ENCODE measurements at regions not wholly inside any gene's neighbourhood (a gene's known extent, or its start where the extent isn't known, plus 50 kb on each side); places are given as distances from the start of the nearest gene placed in this dataset.

GRCh38 chr9:83182071-83182470, 119.1 kb upstream of the RASEF start:
- Histone ChIP-seq H4K20me1 (ENCODE audit: insufficient read depth, low read length) (no peaks in the 10 kb centered on the region), H3K9me3 (replicated peaks in 1 of 2; ENCODE audit: control insufficient read depth in 1 of 2, insufficient read depth in 1 of 2, low read length in 2 of 2) (no peaks in the 10 kb centered on the region), H3K4me3 (replicated peaks in 1 of 3; ENCODE audit: low read depth in 2 of 3, low read length in 3 of 3) (no peak overlapping the region), H3K27ac (ENCODE audit: low read depth in 1 of 2, low read length in 2 of 2) (no peak overlapping the region), H3K27me3 (ENCODE audit: control insufficient read depth in 2 of 2, insufficient read depth in 2 of 2, low read length in 2 of 2) (peaks cover 2 to 3% of the 10 kb centered on the region in 2 donors), H3K4me2 (replicated peaks; ENCODE audit: extremely low read depth, low read length, poor library complexity, severe bottlenecking) (no peak overlapping the region), H2AFZ (ENCODE audit: insufficient read depth, low read depth, low read length, poor library complexity, severe bottlenecking) (no peak overlapping the region), H3K36me3 (replicated peaks in 1 of 2; ENCODE audit: control insufficient read depth in 1 of 2, insufficient read depth in 2 of 2, low read length in 2 of 2) (no peaks in the 10 kb centered on the region), H3K79me2 (ENCODE audit: insufficient read depth, low read length) (no peaks in the 10 kb centered on the region), H3K9ac (ENCODE audit: insufficient read depth, low read length, poor library complexity, severe bottlenecking) (no peak overlapping the region), H3K4me1 (ENCODE audit: control insufficient read depth in 1 of 2, insufficient read depth in 2 of 2, low read length in 2 of 2) (no peaks in the 10 kb centered on the region)
- no peak overlapping the region for H3K27ac Mint-ChIP-seq
- H3K4me3 Mint-ChIP-seq = no peak overlapping the region
- no peaks in the 10 kb centered on the region for H3K4me1 Mint-ChIP-seq
- TF ChIP-seq, protein P1, sequence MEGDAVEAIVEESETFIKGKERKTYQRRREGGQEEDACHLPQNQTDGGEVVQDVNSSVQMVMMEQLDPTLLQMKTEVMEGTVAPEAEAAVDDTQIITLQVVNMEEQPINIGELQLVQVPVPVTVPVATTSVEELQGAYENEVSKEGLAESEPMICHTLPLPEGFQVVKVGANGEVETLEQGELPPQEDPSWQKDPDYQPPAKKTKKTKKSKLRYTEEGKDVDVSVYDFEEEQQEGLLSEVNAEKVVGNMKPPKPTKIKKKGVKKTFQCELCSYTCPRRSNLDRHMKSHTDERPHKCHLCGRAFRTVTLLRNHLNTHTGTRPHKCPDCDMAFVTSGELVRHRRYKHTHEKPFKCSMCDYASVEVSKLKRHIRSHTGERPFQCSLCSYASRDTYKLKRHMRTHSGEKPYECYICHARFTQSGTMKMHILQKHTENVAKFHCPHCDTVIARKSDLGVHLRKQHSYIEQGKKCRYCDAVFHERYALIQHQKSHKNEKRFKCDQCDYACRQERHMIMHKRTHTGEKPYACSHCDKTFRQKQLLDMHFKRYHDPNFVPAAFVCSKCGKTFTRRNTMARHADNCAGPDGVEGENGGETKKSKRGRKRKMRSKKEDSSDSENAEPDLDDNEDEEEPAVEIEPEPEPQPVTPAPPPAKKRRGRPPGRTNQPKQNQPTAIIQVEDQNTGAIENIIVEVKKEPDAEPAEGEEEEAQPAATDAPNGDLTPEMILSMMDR (IDR thresholded peaks at IDR 0.05) = no peak
- H3K36me3 Mint-ChIP-seq = no peaks in the 10 kb centered on the region
- intact Hi-C loops (cut with micrococcal nuclease) = no loop called here
- no peak for DNase-seq
- peaks cover 0 to 14% (median 8%) of the 10 kb centered on the region in 7 donors for H3K9me3 Mint-ChIP-seq
- H3K27me3 Mint-ChIP-seq (ENCODE audit: low read depth in 3 of 3) = peaks cover 6 to 12% (median 7%) of the 10 kb centered on the region in 3 donors
- 100% methylated on average over 2 of the region's 3 CpGs for WGBS (ENCODE audit: insufficient coverage)

DNA sequence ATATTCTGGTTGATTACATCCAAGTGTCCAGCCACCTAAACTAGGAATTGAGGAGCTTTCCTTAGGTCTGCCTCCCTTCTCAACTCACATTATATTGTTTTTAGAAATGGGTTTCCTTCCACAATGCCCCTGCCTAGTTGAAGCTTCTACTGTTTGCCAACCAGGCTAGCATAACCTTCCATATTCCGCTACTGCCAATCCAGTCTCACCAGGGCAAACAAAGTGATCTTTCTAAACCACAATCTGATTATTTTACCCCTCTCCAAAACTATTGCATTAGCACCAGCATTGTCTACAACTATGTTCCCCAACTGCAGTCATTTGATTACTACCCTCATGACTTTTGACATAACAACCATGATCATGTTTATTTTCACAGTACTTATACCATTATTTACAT, 115.8 kb upstream of the RASEF start:
- no peaks in the 10 kb centered on the region for H3K36me3 Mint-ChIP-seq
- H3K9me3 Mint-ChIP-seq = peaks cover 0 to 25% (median 13%) of the 10 kb centered on the region in 7 donors
- no peak overlapping the region for H2AFZ ChIP-seq (ENCODE audit: insufficient read depth, low read depth, low read length, poor library complexity, severe bottlenecking)
- peaks cover 2 to 5% of the 10 kb centered on the region in 2 donors for H3K9me3 ChIP-seq (replicated peaks in 1 of 2; ENCODE audit: control insufficient read depth in 1 of 2, insufficient read depth in 1 of 2, low read length in 2 of 2)
- no peak overlapping the region for H3K27ac ChIP-seq (ENCODE audit: low read depth in 1 of 2, low read length in 2 of 2)
- no peak for DNase-seq
- H3K27me3 ChIP-seq (ENCODE audit: control insufficient read depth in 2 of 2, insufficient read depth in 2 of 2, low read length in 2 of 2) = peaks cover 0 to 2% of the 10 kb centered on the region in 2 donors
- H3K79me2 ChIP-seq (ENCODE audit: insufficient read depth, low read length) = no peaks in the 10 kb centered on the region
- intact Hi-C loops (cut with micrococcal nuclease) = no loop called here
- TF ChIP-seq, protein P1 (IDR thresholded peaks at IDR 0.05) = no peak
- no peak overlapping the region for H3K4me3 Mint-ChIP-seq
- 100% methylated on average over 1 of the region's 1 CpG for WGBS (ENCODE audit: insufficient coverage)
- no peak overlapping the region for H3K4me2 ChIP-seq (replicated peaks; ENCODE audit: extremely low read depth, low read length, poor library complexity, severe bottlenecking)
- no peaks in the 10 kb centered on the region for H3K36me3 ChIP-seq (replicated peaks in 1 of 2; ENCODE audit: control insufficient read depth in 1 of 2, insufficient read depth in 2 of 2, low read length in 2 of 2)
- no peaks in the 10 kb centered on the region for H3K4me1 ChIP-seq (ENCODE audit: control insufficient read depth in 1 of 2, insufficient read depth in 2 of 2, low read length in 2 of 2)
- H4K20me1 ChIP-seq (ENCODE audit: insufficient read depth, low read length) = no peaks in the 10 kb centered on the region
- H3K9ac ChIP-seq (ENCODE audit: insufficient read depth, low read length, poor library complexity, severe bottlenecking) = no peak overlapping the region
- H3K4me3 ChIP-seq (replicated peaks in 1 of 3; ENCODE audit: low read depth in 2 of 3, low read length in 3 of 3) = no peak overlapping the region
- H3K27me3 Mint-ChIP-seq (ENCODE audit: low read depth in 3 of 3) = peaks cover 0 to 2% (median 0%) of the 10 kb centered on the region in 3 donors
- peaks cover 4% of the 10 kb centered on the region for H3K4me1 Mint-ChIP-seq
- no peak overlapping the region for H3K27ac Mint-ChIP-seq

Measured in CD14-positive monocyte (primary cell).